Heart right ventricle (tissue), 16 donors: ENCODE measurements at regions not wholly inside any gene's neighbourhood (a gene's known extent, or its start where the extent isn't known, plus 50 kb on each side); places are given as distances from the start of the nearest gene placed in this dataset.
A peak's percentile ranks its signal among the peaks of the same experiment; 100 is the strongest.

Experiments
- ATAC-seq, 8 donors: fragments of 200-7000 bp; cut with Tn5 transposase; one replicate each; pipeline ENCODE4 v1.9.1; 2020; ENCODE audit warnings: mild to moderate bottlenecking in 8 of 8, moderate library complexity in 8 of 8, moderate number of reproducible peaks in 1 of 8
- DNase-seq, 2 donors: peaks; one replicate each; pipeline ENCODE4 v3.0.0-alpha.2; 2020
- H3K27ac ChIP-seq, 10 donors: fragments of 200-600 bp; sonication (generic) in 2 of 10; one replicate each; pipeline versions ENCODE4 v1.5.0 to v1.8.0; 2020 to 2022; ENCODE audit warnings: mild to moderate bottlenecking in 3 of 10
- H3K27me3 ChIP-seq, 7 donors: fragments of 200-600 bp; one replicate each; pipeline ENCODE4 v1.8.0; 2021 to 2022; ENCODE audit warnings: mild to moderate bottlenecking in 2 of 7
- H3K36me3 ChIP-seq, 9 donors: fragments of 200-600 bp; sonication (generic) in 1 of 9; one replicate each; pipeline versions ENCODE4 v1.5.0 to v1.8.0; 2020 to 2022; ENCODE audit warnings: mild to moderate bottlenecking in 2 of 9
- H3K4me1 ChIP-seq, 9 donors: fragments of 200-600 bp; sonication (generic) in 1 of 9; one replicate each; pipeline versions ENCODE4 v1.5.0 to v1.8.0; 2020 to 2022; ENCODE audit warnings: mild to moderate bottlenecking in 4 of 9
- H3K4me3 ChIP-seq, 10 donors: fragments of 200-600 bp; sonication (generic) in 2 of 10; one replicate each; pipeline versions ENCODE4 v1.5.0 to v1.8.0; 2020 to 2022; ENCODE audit warnings: mild to moderate bottlenecking in 7 of 10, moderate library complexity in 2 of 10
- H3K9me3 ChIP-seq, 11 donors: fragments of 200-600 bp in 10 of 11; sonication (generic) in 2 of 11; one replicate each; pipeline versions ENCODE4 v1.5.0 to v1.8.0; 2013 to 2022; ENCODE audit warnings: mild to moderate bottlenecking in 2 of 11, control low read depth in 1 of 11, moderate library complexity in 1 of 11
- WGBS, 2 donors: extraction: QIAGEN DNeasy Blood & Tissue Kit; methylation state at CpG; one replicate each; pipeline ENCODE4 v1.1.7; 2013; ENCODE audit warnings: inconsistent platforms in 1 of 2; 5-methylcytosine and 5-hydroxymethylcytosine counted together
- intact Hi-C, 10 donors: fragments of 100-400 bp; cut with DNase I; formaldehyde crosslinking; loops; one replicate each; pipeline versions ENCODE4 v1.11.1 to v1.14.2; 2022
- TF ChIP-seq, protein P1 (sequence below), 9 donors: fragments of 200-600 bp; sonication (generic) in 2 of 9; IDR thresholded peaks; one replicate each; pipeline versions ENCODE4 v1.5.0 to v1.8.0; 2021 to 2022; ENCODE audit warnings: antibody characterized with exemption in 9 of 9, mild to moderate bottlenecking in 5 of 9, moderate library complexity in 1 of 9
- donor health status: Arrhythmogenic right ventricular cardiomyopathy.
- donor health status: ischemic (EF 13 %, LVEDD 7.1; RV severe dilation, severe dysfunction).
- donor health status: healthy with polysubstance abuse.
- donor health status: DM: no; HTN: yes; CAD: no.
- donor health status: DM: no; HTN: no; CAD: no.
- donor health status: ischemic (EF 25% LVEDD 6.9; RV normal size, moderate dysfunction).
- donor health status: ischemic (EF 25% LVEDD 5.7; RV mildly dilated, moderate dysfunction).
- donor health status: healthy.
- donor health status: DM: yes; HTN: yes; CAD: no.
- donor health status: Ischemic cardiomyopathy.
- donor health status: ischemic (EF 35%, LVEDD 5.7; RV mildly dilated, moderate dysfunction).
- donor health status: nonischemic (EF 11% LVEDD 7.7; RV severe dilation, severe dysfunction).
- donor health status: DM: yes; HTN: yes; CAD: no.
- donor health status: PGD.
- donor health status: ischemic (EF 29% LVEDD 5.4; RV normal size, mild dysfunction).
- donor health status: nonischemic (EF 23%, LVEDD 6.1; RV moderate dilation, normal function).

DNA sequence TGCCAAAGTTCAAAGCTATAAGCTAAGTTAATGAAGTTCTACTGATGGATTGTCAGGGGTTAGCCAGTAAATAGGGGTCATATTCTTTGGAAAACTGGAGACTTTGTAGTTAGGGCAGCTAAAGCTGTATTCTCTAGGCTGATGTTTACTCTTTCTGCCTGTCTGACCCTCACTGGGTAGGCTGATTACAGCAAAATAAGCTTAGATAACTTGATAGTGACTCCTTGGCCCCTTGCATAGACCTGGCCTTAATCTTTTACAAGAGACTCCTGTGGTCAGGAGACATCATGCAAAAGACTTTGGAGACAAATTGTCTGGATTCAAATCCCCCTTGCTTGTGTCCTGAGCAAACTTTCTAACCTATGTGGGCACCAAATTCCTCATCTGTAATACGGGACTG is 314.4 kb upstream of the MSX2 start:
- Histone ChIP-seq H3K9me3 (no peaks in the 10 kb centered on the region), H3K27ac (no peak overlapping the region), H3K36me3 (no peaks in the 10 kb centered on the region), H3K4me1 (no peaks in the 10 kb centered on the region), H3K4me3 (no peak overlapping the region), H3K27me3 (peaks cover 0 to 14% (median 0%) of the 10 kb centered on the region in 7 donors)
- DNase-seq (no peak), ATAC-seq (no peak)
- TF ChIP-seq, protein P1, sequence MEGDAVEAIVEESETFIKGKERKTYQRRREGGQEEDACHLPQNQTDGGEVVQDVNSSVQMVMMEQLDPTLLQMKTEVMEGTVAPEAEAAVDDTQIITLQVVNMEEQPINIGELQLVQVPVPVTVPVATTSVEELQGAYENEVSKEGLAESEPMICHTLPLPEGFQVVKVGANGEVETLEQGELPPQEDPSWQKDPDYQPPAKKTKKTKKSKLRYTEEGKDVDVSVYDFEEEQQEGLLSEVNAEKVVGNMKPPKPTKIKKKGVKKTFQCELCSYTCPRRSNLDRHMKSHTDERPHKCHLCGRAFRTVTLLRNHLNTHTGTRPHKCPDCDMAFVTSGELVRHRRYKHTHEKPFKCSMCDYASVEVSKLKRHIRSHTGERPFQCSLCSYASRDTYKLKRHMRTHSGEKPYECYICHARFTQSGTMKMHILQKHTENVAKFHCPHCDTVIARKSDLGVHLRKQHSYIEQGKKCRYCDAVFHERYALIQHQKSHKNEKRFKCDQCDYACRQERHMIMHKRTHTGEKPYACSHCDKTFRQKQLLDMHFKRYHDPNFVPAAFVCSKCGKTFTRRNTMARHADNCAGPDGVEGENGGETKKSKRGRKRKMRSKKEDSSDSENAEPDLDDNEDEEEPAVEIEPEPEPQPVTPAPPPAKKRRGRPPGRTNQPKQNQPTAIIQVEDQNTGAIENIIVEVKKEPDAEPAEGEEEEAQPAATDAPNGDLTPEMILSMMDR (IDR thresholded peaks at IDR 0.05) = no peak
- WGBS, 2 donors = 69 to 72% methylated on average over 1 of the region's 1 CpG
- intact Hi-C loops = loop anchor here in 3 of 10 donors (10.0 kb wide), 2 partner anchors 525 to 1035 kb away; partner anchors contain the start of gene DRD1 (in 1 of the 3)

DNA sequence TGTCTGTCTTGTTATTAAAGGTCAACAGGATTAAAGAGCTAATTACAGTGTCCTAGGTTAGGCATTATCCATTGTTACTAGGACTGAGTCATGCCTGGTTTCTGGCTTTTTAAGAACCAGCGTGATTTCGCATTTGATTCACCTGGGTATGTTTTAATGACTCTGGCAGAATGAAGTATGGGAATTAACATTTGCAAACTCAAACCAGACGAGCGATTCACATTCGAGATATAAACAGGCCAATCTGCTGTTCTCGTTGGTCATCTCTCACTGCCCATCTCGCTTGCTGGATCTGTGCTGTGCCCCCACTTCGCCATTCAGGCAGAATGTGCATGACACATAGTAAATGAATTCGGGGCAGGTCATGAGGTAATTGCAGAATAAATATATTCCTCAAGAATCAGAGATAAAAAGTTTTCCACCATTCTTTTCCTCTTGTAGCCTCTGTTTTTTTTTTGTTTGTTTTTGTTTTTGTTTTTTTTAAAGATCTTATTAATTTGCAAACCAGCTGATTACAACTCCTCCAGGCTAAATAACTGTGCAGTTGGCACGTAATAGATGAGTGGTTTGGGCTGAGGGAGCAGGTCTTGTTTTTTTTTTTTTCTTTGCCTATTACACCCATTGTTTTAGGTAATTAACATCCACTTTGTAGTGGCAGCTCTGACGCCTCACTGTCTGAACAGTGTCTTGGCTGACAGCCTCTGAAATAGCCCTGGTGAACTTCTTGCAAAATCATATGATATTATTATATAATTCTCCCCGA is 313.5 kb upstream of the MSX2 start:
- TF ChIP-seq, protein P1 (IDR thresholded peaks at IDR 0.05) = no peak
- intact Hi-C loops = loop anchor here in 3 of 10 donors (10.0 kb wide), 2 partner anchors 524 to 1034 kb away; partner anchors contain the start of gene DRD1 (in 1 of the 3)
- Histone ChIP-seq H3K4me1 (no peaks in the 10 kb centered on the region), H3K36me3 (no peaks in the 10 kb centered on the region), H3K9me3 (no peaks in the 10 kb centered on the region), H3K27me3 (peaks cover 0 to 14% (median 0%) of the 10 kb centered on the region in 7 donors), H3K4me3 (no peak overlapping the region), H3K27ac (no peak overlapping the region)
- no peak for DNase-seq
- no peak for ATAC-seq
- 76 to 79% methylated on average over 12 of the region's 12 CpGs for WGBS, 2 donors

DNA sequence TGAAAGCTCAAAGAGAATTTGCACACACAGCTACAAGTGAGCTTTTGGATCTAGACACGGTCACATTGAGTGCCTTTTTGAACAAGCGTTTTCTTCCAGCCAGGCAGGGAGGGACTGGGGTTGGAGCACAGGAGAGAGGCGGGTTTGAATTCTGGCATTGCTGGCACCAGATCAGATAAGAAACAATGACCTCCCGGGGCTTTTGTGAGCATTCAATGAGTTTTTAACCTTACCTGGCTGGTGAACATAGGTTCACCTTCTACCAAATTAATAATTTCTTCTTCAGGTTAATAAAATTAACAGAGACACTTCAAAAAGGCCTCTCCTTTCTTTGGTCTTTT is 312.9 kb upstream of the MSX2 start:
- H3K9me3 ChIP-seq = no peaks in the 10 kb centered on the region
- TF ChIP-seq, protein P1 (IDR thresholded peaks at IDR 0.05) = no peak
- no peaks in the 10 kb centered on the region for H3K36me3 ChIP-seq
- intact Hi-C loops = loop anchor here in 3 of 10 donors (10.0 kb wide), 2 partner anchors 523 to 1033 kb away; partner anchors contain the start of gene DRD1 (in 1 of the 3)
- DNase-seq = no peak
- no peak for ATAC-seq
- H3K27me3 ChIP-seq = peaks cover 0 to 20% (median 0%) of the 10 kb centered on the region in 7 donors
- no peak overlapping the region for H3K4me3 ChIP-seq
- WGBS, 2 donors = 58 to 68% methylated on average over 4 of the region's 4 CpGs
- no peaks in the 10 kb centered on the region for H3K4me1 ChIP-seq
- no peak overlapping the region for H3K27ac ChIP-seq

DNA sequence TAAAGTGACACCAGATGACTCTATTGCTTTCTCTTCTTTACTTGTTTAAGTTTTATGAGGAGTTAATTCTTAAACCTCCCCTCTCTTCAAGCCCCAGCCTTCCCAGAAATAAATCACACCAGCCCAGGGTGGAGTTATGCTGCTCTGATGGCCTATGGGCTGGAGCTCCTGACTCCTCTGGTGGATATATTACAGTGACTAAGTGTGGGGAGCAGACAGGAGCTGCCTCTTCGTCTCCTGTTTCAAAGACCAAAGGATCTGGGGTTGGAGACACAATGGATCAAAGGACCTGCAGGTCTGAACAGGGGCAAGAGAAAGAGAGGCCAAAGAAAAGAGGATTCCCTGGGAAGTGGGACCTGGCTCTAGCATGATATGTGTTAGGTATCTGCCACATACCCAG is 312.0 kb upstream of the MSX2 start:
- Histone ChIP-seq H3K4me1 (no peaks in the 10 kb centered on the region), H3K27ac (peak overlapping the region in 1 of 10 donors; percentile 14), H3K36me3 (no peaks in the 10 kb centered on the region), H3K27me3 (peaks cover 0 to 24% (median 2%) of the 10 kb centered on the region in 7 donors), H3K9me3 (no peaks in the 10 kb centered on the region), H3K4me3 (no peak overlapping the region)
- ATAC-seq = no peak
- TF ChIP-seq, protein P1 (IDR thresholded peaks at IDR 0.05) = no peak
- 68 to 72% methylated on average over 1 of the region's 1 CpG for WGBS, 2 donors
- DNase-seq = no peak
- intact Hi-C loops = loop anchor here in 3 of 10 donors (10.0 kb wide), 2 partner anchors 522 to 1032 kb away; partner anchors contain the start of gene DRD1 (in 1 of the 3)
